IPS DF 4.7 (cell line): ENCODE measurements at regions not wholly inside any gene's neighbourhood (a gene's known extent, or its start where the extent isn't known, plus 50 kb on each side); places are given as distances from the start of the nearest gene placed in this dataset.

Source experiments
- DNase-seq: peaks from one replicate; pipeline ENCODE4 v3.0.0-alpha.2; 2013; ENCODE audit warnings: low spot score; ENCODE audit errors: extremely low read depth

DNA sequence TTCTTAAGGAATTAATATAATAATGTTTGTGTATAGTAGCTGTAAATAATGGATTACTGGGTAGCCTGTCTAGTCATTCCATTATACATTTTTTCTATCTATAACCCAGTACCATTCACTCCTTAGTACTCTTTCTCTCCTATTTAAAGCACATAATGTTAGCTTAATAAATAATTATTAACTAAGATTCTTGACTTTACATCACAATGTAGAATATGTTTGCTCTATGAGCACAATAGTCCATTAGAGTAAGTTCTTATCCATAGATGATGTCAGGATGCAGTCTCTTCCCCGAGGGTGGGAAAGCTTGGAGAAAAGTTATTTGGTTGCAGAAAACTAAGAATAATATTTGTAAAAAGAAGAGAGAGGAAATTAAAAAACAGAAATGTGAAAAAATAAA lies 226.4 kb upstream of the EYS start:
- DNase-seq = no peak

DNA sequence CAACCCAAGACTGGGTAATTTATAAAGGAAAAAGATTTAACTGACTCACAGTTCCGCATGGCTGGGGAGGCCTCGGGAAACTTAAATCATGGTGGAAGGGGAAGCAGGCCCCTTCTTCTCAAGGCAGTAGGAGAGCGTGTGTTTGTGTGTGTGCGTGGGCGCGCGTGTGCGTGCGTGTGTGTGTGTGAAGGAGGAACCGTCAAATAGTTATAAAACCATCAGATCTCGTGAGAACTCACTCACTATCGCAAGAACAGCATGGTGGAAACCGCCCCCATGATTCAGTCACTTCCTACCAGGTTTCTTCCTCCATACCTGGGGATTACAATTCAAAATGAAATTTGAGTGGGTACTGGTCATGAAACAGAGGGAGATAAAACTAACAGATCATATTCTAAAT lies 220.1 kb upstream of the EYS start:
- no peak for DNase-seq

DNA sequence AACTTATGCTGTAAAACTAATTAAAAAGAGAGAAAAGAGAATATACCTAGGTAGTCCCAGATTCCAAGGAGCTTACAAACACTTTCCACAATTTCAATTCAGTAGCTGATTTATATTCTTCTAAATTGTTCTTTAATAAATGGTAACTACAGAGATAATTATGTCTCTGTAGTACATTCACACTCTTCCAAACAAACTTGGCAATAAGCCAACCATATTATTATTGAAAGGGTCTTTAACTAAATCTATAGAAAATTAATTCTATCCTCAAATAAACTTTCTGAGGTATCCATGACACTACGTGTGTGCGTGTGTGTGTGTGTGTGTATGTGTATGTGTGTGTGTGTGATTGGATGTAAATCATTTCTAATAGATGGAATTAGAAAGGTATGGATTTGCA lies 217.4 kb upstream of the EYS start:
- DNase-seq = no peak

DNA sequence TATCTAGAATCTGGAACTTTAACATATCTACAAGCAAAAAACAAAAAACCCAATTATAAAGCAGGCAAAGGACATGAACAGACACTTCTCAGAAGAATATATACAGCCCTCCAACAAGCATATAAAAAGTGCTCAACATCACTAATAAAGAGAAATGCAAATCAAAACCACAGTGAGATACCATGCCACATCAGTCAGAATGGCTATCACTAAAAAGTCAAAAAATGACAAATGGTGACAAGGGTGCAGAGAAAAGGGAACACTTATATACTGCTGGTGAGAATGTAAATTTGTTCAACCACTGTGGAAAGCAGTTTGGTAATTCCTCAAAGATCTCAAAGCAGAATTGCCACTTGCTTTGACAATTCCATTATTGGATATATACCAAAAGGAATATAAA lies 215.0 kb upstream of the EYS start:
- no peak for DNase-seq

DNA sequence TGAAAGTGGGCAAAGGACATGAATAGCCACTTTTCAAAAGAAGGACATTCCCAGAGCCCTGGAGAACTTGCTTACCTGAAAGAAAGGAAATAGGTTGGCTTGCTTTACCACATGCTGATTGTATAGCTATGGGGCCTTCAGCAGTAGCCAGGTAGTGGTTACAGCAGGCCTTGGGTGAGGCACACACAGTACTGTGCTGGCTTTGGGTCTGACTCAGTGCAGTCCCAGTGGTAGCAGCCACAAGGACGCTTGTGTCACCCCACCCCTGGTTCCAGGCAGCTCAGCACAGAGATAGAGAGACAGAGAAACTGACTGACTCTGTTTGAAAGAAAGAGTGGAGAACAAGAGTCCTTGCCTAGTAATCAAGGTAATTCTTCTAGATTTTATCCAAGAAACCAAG lies 201.0 kb upstream of the EYS start:
- DNase-seq = no peak

DNA sequence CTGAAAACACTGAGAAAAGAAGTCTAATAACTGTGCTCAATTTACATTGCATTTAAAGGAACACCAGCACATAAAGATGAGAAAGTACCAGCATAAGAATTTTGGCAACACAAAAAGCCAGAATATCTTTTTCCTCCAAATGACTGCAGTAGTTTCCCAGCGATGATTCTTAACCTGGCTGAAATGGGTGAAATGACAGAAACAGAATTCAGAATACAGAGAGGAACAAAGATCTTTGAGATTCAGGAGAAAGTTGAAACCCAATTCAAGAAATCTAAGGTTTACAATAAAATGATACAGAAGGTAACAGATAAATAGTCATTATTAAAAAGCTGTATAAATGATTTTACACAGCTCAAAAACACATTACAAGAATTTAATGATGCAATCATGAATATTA lies 197.0 kb upstream of the EYS start:
- no peak for DNase-seq

DNA sequence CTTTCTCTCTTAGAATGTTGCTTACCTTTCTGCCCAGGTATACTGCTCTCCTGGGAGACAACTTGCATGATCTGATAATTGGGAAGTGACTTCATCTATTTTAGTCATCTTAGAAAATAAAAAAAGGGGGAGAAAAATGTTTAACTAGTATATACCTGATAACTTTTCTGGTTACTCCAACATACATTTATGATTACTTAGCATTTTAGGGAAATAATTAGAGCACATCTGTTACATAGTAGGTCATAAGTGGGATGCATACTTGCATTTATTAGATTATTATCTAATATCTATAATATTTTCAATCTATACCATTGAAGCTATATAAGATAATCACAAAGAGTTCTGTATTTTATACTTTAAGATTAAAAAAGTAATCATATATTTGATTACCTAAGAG lies 193.9 kb upstream of the EYS start:
- DNase-seq = no peak

DNA sequence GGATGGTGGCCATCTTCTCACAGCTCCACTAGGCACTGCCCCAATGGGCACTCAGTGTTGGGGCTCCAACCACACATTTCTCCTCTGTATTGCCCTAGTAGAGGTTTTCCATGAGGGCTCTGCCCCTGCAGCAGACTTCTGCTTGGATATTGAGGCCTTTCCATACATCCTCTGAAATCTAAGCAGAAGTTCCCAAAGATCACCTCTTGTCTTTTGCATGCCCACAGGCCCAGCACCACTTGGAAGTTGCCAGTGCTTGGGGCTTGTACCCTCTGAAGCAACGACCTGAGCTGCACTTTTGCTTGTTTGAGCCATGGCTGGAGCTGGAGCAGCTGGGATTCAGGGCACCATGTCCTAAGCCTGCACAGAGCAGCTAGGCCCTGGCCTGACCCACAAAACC lies 189.1 kb upstream of the EYS start:
- no peak for DNase-seq

DNA sequence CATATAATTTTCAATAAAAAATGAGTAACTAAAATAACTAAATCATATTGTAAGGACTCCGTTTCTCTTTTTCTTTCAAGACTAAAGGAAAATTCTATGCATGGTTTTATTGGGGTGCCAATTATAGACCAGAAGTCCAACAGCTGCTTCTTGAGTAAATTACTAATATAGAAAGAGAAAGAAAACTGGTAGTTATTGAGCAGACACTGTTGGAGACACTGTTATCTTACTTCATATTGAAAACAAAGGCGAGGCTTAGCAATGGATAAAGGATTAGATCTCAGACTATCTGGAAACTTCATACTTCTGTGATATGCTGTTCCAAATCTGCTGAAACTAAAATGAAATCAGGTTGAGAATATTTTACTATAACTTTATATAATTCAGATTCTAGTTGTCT lies 169.6 kb upstream of the EYS start:
- DNase-seq = no peak

DNA sequence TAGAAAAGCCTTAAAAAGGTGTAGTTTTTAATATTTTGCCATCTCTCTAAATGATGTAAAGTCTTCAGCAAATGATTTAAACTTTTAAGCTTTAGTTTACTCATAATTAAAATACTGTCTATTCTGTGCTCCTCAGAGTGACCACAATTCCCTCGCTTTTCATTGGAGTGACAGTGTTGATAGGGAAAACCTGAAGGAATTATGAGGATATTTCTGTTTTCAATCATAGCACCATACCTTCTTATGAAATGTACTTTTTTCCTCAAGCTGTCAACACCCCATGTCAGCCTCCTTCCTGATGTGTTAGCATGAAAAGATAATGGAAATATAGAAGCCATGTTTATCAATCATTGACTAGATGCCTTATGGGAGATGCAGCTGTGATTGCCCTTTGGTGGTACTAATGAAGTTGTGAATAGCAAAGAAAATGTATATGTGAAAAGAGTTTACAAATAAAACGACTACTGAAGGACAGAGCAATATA lies 145.4 kb upstream of the EYS start:
- no peak for DNase-seq

DNA sequence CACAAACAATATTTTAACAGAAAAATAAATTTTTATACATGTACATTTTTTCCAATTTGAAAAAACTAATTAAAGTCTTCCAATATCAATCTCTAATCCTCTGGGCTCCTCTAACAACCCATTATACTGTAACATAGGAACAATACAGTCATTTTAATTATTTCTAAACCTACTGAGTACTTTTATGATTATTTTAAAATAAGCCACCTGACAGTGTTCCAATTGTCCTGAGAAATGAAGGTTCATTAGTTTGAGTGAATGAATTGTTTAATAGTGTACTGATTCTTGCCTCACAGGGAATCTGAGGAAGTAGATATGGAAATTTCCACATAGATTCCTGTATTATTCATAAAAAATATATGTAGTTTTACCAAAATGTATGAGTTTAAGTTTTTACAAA lies 123.1 kb upstream of the EYS start:
- DNase-seq = no peak

DNA sequence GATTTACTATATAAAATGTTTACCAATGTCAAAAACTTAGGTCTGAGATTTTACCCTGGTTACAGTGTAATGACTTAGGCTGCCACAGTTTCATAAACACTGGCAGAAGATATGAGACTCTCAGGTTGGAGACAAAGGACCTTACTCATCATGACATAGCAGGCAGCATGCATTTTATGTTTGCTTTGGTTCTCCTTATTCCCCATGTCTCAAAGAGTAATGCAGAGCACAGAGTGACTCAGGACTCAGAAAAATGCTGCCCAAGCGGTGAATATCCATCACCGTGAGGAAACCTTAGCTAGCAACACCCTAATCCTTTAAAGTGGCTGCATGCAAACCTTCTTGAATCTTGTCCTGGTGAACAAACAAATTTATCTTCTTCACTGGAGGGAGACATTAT lies 112.1 kb upstream of the EYS start:
- no peak for DNase-seq

DNA sequence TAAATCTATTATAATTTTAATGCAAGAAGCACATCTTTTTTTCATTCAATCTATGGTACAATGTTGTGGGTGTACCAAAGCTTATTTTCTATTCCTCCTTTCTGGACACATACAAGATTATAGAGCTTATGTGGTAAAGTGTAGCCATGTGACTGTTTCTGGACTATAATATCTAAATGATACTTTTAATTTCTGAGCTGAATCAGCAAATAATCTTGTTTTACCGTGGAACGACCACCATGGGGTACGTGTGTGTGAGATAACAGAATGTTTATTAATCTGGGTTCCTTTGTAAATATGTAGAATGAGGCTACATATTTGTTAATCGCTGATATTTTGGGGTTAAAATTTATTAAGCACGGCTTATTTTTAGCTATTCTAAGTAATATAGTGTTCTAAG lies 111.5 kb upstream of the EYS start:
- DNase-seq = no peak

DNA sequence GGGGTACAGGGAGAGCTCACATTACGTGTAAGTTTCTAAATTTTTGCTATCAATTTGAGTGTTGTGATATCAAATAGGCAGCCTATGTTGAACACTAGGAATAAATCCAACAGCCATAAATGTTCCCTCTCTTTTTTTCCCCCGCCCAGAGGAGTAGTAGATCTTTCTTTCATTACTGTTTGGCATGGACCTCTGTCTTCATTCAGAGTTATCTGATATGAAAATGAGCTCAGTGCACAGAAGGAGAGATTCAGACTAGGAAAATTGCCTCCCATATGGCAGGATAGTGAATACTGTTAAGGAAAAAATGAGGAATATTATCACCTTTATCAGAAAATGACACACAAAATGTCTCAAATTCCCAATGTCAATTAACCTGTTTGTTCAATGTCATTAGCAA lies 110.0 kb upstream of the EYS start:
- no peak for DNase-seq

DNA sequence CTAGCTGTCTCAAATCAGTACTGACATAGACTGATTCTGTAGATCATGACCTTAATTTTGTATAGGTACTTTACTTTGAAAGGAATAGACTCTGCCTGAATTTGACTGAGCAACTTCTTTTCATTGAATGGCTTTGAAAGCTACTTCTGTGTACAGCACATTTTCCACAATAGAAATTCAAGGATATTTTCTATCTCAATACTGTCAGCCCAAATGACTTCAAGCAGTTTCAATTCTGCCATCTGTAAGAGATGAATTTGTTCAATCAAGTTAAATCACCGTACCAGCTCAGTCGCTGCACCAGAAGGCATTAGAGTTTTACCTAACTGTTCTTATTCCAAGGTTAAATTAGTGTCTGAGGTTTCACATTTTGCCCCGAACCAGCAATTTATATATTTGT lies 107.0 kb upstream of the EYS start:
- DNase-seq = no peak

DNA sequence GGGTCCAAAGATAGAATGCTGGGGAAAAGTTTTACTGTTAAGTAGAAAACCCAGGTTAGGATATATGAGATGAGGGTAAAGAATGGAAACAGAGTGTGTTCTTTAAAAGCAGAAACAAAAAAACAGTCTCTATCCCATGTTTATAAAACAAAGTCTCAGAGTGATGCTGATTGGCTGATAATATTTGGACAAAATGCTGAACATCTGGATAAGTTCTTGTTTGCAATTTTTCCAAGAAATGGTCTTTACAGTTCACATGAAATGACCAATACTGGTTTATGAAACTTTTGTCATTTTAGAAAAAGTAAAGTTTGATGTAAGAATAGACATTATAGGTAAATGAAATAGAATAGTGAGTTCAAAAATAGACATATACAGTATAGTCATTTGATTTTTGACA lies 96.2 kb upstream of the EYS start:
- DNase-seq = no peak

DNA sequence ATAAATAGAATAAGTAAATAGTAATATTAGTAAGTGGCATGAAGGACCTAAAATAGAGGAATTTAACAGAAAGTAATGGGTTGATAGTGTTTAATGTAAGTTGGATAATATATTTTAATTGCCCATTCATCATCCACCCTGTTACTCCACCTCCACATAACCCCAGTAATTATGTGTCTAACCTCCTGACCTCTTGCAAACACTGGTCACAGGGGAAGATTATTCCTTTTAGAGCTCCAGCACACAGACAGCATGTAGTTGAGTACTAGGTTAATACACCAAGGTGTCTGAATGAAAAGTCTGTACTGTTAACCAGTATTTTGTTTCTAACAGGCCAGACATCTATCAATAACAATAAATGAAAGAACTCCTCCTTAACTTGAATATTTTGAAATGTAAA lies 92.4 kb upstream of the EYS start:
- no peak for DNase-seq

DNA sequence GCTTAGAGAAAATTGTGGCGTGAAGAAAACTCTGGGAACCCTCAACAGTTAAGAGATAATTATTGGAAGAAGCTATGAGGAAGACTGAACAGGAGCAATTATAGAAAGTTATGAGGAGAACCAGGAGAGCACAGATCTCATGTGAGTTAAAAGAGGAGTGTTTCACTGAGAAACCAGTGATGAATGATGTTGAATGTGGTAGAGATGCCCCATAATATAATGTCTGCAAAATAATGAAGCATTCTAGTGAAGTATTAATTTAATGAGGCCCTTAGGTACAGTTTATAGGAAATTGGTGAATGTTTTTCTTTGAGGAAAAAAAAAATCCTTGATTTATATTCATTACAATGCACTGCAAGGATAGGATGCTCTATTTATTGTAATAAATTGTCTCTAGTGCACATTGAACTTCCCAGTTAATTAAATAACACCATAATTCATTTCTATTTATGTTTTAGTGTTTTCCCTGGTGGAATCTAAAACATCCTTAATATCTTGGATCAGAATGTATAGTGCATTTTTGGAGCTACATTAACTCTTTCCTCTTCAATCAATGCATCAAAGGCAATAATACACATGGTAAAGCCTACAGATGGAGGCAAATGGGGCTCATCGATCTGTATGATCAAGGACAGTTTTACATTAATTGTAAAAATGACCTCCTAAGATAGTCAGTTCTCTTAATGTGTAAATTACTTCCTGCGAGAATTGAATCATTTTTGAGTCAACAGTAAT lies 91.4 kb upstream of the EYS start:
- DNase-seq = no peak

DNA sequence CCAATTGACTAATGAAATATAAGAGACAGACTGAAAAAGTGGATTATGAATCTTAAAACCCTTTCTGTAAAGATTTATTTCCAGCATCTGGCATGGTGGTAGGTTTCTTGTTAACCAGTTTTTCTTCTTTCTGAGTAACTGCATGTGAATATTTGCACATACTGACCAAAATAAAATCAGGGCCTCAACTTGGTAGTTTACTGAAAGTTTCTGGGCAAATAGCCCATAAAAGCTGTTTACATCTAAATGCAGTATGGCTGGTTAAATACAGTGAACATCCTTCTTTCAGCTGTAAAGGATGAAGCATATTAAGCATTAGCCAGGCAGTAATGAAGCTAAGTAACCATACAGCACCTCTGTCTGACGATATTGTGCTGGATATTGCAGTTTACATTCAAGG lies 83.6 kb upstream of the EYS start:
- DNase-seq = no peak

DNA sequence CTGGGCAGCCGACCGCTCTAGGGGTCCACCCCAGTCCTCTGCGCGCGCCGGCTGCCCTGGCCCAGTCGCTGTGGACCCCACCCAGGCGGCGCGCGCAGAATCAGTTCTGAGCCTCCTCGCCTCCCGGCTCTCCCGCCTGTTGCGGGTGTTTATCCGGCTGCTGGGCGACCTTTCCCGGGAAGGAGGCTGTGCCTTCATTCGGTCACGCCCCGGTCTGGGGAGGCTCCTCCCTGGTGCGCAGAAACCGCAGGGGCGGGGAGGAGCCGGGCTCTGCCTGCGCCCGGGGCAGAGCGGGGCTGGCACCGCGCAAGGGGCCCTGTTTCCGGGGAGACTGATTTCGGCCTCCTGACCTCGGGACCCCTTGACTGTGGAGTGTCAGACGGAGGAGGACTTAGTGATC lies 80.8 kb upstream of the EYS start:
- no peak for DNase-seq

DNA sequence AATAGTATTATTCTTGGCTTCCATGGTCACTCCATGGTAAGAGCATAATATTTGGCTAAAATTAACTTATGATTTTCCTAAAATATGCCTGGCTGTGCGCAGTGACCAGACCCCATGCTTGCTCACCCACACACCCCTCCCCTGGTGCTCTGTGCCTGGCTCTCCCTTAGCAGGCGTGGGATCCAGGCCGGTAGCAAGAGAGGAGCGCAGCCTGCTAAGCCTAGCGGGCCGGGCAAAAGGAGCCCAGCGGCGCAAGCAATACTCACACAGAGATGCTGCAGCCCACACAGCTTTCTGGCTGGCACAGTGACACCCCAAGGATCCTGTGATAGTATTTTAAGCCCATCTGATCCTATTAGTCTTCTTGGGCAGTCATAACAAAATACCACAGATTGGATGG lies 79.8 kb upstream of the EYS start:
- DNase-seq = no peak

DNA sequence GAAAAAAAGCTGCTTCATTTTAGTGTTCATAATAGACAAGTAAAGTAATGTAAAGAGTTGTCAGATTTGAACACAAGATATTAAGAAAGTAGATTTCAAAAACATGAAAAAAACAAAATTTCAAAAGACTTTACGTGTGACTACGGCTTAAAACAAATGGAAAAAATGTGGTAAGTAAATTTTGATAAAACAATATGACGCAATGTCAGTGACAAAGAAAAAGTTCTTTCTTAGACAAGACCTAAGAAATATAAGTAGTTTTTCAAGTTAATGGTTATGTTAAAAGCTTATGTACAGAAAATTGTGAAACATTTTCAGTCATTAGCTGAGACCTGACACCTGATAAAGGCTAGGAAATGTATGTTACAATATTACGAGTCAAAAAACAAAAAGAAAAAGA lies 73.7 kb upstream of the EYS start:
- DNase-seq = no peak

DNA sequence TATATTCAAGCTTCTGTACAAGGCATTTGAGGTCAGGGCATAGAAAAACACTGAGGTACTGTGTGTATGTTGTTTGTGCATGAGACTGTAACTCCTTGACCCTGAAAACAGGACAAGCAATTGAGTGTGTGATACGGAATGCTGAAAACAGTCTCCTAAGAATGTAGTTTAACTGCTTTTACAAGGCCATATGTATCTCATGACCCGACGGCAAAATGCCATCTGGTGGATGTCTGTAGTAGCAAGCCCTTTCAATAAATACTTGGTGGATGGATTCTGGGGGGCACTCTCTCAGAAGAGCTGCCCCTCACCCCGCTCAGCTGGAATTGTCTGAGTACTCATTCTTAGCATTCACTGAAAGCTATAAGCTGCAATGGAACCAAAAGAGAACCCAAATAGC lies 69.3 kb upstream of the EYS start:
- peak; percentile 3 for DNase-seq

DNA sequence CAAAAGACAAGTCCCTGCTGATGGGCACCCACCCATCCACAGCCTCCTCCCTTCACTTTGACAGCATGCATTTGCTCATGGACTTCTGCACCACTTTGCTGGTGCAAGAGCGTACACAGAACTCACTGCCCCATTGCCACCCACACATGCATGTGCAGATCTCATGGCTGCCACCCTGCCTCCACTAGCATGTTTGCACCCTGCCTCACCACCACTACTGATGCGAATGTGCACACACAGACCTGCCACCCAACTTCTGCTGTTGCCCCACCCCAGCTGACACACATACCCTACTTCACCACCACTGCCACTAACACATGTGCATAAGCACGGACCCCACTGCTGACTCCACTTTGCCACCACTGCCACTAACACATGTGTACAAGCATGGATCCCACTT lies 64.9 kb upstream of the EYS start:
- DNase-seq = no peak
